ENCODE measurements at regions not wholly inside any gene's neighbourhood (a gene's known extent, or its start where the extent isn't known, plus 50 kb on each side); places are given as distances from the start of the nearest gene placed in this dataset.

DNA sequence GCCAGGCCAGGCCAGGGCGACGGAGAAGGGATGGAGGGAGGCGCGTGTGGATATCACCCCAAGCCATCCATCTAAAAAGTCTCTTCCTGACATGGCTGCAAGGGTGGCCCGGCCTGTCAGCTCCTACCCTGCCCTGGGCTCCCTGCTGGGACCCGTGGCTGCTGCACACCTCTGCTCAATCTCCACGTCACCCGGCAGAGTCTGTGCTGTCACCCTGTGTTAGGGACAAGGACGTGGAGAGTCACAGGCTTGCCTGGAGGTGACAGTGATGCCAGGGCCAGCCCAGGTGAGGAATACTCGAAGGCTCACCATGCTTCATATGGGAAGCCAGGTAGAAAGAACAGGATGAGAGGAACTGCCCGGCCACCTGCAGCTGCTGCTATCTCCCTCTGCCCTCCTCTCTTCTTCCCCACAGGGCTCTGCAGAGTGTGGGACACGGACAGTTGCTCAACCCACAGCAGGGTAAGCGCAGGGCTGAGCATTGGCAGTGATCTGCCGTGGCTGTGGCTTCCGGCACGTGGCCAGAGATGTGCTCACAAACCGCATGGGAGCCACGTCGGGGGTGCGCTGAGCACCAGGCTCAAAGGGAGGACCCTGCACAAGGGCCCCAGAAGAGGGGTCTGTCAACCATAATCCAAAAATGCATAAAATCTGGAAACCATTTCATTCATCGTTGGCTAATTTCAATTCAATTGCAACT, 214.3 kb downstream of the DLL1 start:
- Histone ChIP-seq H3K9ac (ENCODE audit: insufficient read length, low read depth) (no peak overlapping the region), H3K4me3 (ENCODE audit: insufficient read length, low read depth) (no peak overlapping the region), H3K36me3 (ENCODE audit: insufficient read depth, insufficient read length, low read length) (no peaks in the 10 kb centered on the region), H3K4me1 (ENCODE audit: insufficient read depth, insufficient read length) (no peaks in the 10 kb centered on the region), H3K9me3 (ENCODE audit: insufficient read depth, low read length) (no peaks in the 10 kb centered on the region), H3K27me3 (ENCODE audit: insufficient read depth, insufficient read length) (no peaks in the 10 kb centered on the region)
- no peak for TF ChIP-seq SUZ12 (IDR thresholded peaks at IDR 0.05; ENCODE audit: extremely low read depth, insufficient read depth, insufficient read length)
- DNase-seq (ENCODE audit: low read depth, low spot score) = no peak

DNA sequence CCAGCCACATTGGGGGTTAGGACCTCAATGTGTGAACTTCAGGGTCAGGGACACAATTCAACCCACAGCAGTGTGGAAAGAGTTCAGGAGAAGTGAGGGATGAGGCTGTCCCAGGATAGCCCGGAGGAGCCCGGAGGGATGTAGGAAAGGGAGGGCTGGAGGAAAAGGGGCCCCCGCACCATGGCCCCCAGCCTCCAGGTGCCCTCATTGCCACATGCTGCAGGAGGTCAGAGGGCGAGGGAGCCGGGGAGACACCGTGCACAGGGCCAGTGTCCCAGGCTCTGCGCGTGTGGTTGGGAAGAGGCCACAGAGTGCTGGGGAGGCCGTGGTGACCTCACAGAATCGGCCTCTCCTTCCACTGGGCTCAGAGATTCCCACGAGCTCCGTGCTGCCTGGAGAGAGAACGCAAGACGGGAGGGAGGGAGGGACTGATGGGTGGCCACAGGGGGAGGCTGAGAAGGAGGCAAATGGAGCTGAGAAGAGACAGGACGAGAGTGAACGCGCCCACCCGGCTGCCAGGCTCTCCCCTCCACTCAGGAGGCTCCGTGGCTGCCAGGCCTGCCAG, 215.1 kb downstream of the DLL1 start:
- H3K9me3 ChIP-seq (ENCODE audit: insufficient read depth, low read length) = no peaks in the 10 kb centered on the region
- no peak overlapping the region for H3K9ac ChIP-seq (ENCODE audit: insufficient read length, low read depth)
- no peaks in the 10 kb centered on the region for H3K27me3 ChIP-seq (ENCODE audit: insufficient read depth, insufficient read length)
- no peaks in the 10 kb centered on the region for H3K36me3 ChIP-seq (ENCODE audit: insufficient read depth, insufficient read length, low read length)
- TF ChIP-seq SUZ12 (IDR thresholded peaks at IDR 0.05; ENCODE audit: extremely low read depth, insufficient read depth, insufficient read length) (no peak), ZNF274 (IDR thresholded peaks at IDR 0.05; ENCODE audit: low read depth, low read length) (no peak), YY1 (IDR thresholded peaks at IDR 0.05; ENCODE audit: insufficient read depth, insufficient read length) (no peak)
- DNase-seq (ENCODE audit: low read depth, low spot score) = no peak
- H3K4me1 ChIP-seq (ENCODE audit: insufficient read depth, insufficient read length) = no peaks in the 10 kb centered on the region
- H3K4me3 ChIP-seq (ENCODE audit: insufficient read length, low read depth) = no peak overlapping the region

DNA sequence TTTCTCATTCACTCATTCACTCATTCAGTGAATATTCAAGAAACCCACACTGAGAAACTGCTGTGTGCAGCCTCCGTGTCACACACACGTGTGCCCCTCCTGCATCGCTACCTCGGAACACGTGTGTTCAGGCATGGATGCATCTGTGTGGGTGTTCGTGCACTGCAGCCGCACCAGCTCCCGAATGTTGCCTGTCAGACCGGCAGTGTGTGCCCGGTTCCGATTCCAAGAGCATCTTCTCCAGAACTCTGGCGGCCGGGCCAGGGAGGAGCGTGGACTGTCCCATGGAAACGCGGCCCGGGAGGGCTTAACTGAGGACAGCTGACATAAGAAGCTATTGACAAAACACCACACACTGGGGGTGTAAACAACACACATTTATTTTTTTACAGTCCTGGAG, 216.0 kb downstream of the DLL1 start:
- H3K4me3 ChIP-seq (ENCODE audit: insufficient read length, low read depth) = no peak overlapping the region
- no peaks in the 10 kb centered on the region; the same call in 1 of the 2 replicates for H3K9me3 ChIP-seq (ENCODE audit: insufficient read depth, low read length)
- no peaks in the 10 kb centered on the region for H3K36me3 ChIP-seq (ENCODE audit: insufficient read depth, insufficient read length, low read length)
- no peaks in the 10 kb centered on the region for H3K27me3 ChIP-seq (ENCODE audit: insufficient read depth, insufficient read length)
- DNase-seq (ENCODE audit: low read depth, low spot score) = no peak
- H3K9ac ChIP-seq (ENCODE audit: insufficient read length, low read depth) = no peak overlapping the region
- H3K4me1 ChIP-seq (ENCODE audit: insufficient read depth, insufficient read length) = no peaks in the 10 kb centered on the region
- no peak for TF ChIP-seq YY1 (IDR thresholded peaks at IDR 0.05; ENCODE audit: insufficient read depth, insufficient read length)
- no peak for TF ChIP-seq SUZ12 (IDR thresholded peaks at IDR 0.05; ENCODE audit: extremely low read depth, insufficient read depth, insufficient read length)
- no peak for TF ChIP-seq ZNF274 (IDR thresholded peaks at IDR 0.05; ENCODE audit: low read depth, low read length)

DNA sequence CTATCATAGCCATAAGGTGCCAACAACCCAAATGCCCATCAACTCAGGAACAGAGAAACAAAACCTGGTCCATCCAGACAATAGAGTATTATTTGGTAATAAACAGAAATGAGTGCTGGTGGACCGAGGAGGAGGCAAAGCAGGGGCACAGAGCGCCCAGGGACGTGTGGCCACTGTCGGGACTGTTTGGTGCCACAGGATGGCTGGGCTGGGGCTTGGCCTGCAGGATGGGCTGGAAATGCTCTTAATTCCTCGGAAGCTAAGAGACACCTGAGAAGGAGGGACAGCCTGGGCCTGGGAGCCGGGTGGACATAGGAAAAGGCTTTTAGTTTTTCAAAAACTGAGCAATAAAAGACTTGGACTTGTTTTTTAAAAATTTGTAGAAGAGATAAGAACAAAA, 216.4 kb downstream of the DLL1 start:
- DNase-seq (ENCODE audit: low read depth, low spot score) = no peak
- no peaks in the 10 kb centered on the region for H3K36me3 ChIP-seq (ENCODE audit: insufficient read depth, insufficient read length, low read length)
- H3K9me3 ChIP-seq (ENCODE audit: insufficient read depth, low read length) = peaks cover 3% of the 10 kb centered on the region; the same call in 1 of the 2 replicates
- H3K9ac ChIP-seq (ENCODE audit: insufficient read length, low read depth) = no peak overlapping the region
- H3K27me3 ChIP-seq (ENCODE audit: insufficient read depth, insufficient read length) = no peaks in the 10 kb centered on the region
- H3K4me3 ChIP-seq (ENCODE audit: insufficient read length, low read depth) = no peak overlapping the region
- no peak for TF ChIP-seq ZNF274 (IDR thresholded peaks at IDR 0.05; ENCODE audit: low read depth, low read length)
- no peak for TF ChIP-seq YY1 (IDR thresholded peaks at IDR 0.05; ENCODE audit: insufficient read depth, insufficient read length)
- TF ChIP-seq SUZ12 (IDR thresholded peaks at IDR 0.05; ENCODE audit: extremely low read depth, insufficient read depth, insufficient read length) = no peak
- H3K4me1 ChIP-seq (ENCODE audit: insufficient read depth, insufficient read length) = no peaks in the 10 kb centered on the region

- no peak for DNase-seq (ENCODE audit: low read depth, low spot score)
- TF ChIP-seq SUZ12 (IDR thresholded peaks at IDR 0.05; ENCODE audit: extremely low read depth, insufficient read depth, insufficient read length) (no peak), YY1 (IDR thresholded peaks at IDR 0.05; ENCODE audit: insufficient read depth, insufficient read length) (no peak), ZNF274 (IDR thresholded peaks at IDR 0.05; ENCODE audit: low read depth, low read length) (no peak)
These were observed 217.0 kb downstream of the DLL1 start for GRCh38 chr6:170073846-170074245.

DNA sequence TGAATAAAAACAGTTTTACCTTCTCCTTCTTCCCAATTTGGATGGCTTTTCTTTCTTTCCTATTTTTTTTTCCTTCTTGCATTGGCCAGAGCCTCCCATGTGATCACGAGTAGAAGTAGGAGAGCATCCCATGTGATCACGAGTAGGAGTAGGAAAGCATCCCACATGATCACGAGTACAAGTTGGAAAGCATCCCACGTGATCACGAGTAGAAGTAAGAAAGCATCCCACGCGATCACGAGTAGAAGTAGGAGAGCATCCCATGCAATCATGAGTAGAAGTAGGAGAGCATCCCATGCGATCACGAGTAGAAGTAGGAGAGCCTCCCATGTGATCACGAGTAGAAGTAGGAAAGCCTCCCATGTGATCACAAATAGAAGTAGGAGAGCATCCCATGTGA, 218.6 kb downstream of the DLL1 start:
- H3K9ac ChIP-seq (ENCODE audit: insufficient read length, low read depth) = no peak overlapping the region
- TF ChIP-seq YY1 (IDR thresholded peaks at IDR 0.05; ENCODE audit: insufficient read depth, insufficient read length) (no peak), SUZ12 (IDR thresholded peaks at IDR 0.05; ENCODE audit: extremely low read depth, insufficient read depth, insufficient read length) (no peak), ZNF274 (IDR thresholded peaks at IDR 0.05; ENCODE audit: low read depth, low read length) (no peak)
- H3K4me3 ChIP-seq (ENCODE audit: insufficient read length, low read depth) = no peak overlapping the region
- peaks cover 10% of the 10 kb centered on the region; the same call in 1 of the 2 replicates for H3K9me3 ChIP-seq (ENCODE audit: insufficient read depth, low read length)
- peaks cover under 1% of the 10 kb centered on the region for H3K4me1 ChIP-seq (ENCODE audit: insufficient read depth, insufficient read length)
- H3K27me3 ChIP-seq (ENCODE audit: insufficient read depth, insufficient read length) = no peaks in the 10 kb centered on the region
- no peak for DNase-seq (ENCODE audit: low read depth, low spot score)
- no peaks in the 10 kb centered on the region for H3K36me3 ChIP-seq (ENCODE audit: insufficient read depth, insufficient read length, low read length)

More at GRCh38 chr6:170073846-170074245, 217.0 kb downstream of the DLL1 start:
- Histone ChIP-seq H3K4me1 (ENCODE audit: insufficient read depth, insufficient read length) (no peaks in the 10 kb centered on the region), H3K9ac (ENCODE audit: insufficient read length, low read depth) (no peak overlapping the region), H3K27me3 (ENCODE audit: insufficient read depth, insufficient read length) (no peaks in the 10 kb centered on the region), H3K4me3 (ENCODE audit: insufficient read length, low read depth) (no peak overlapping the region), H3K9me3 (ENCODE audit: insufficient read depth, low read length) (peaks cover 9% of the 10 kb centered on the region; the same call in 1 of the 2 replicates), H3K36me3 (ENCODE audit: insufficient read depth, insufficient read length, low read length) (no peaks in the 10 kb centered on the region)

- peaks cover 5% of the 10 kb centered on the region for H3K4me1 ChIP-seq (ENCODE audit: insufficient read depth, insufficient read length)
These were observed 221.3 kb downstream of the DLL1 start for GRCh38 chr6:170069611-170070010.

More at GRCh38 chr6:170069611-170070010, 221.3 kb downstream of the DLL1 start:
- no peak overlapping the region for H3K9ac ChIP-seq (ENCODE audit: insufficient read length, low read depth)
- H3K4me3 ChIP-seq (ENCODE audit: insufficient read length, low read depth) = no peak overlapping the region
- TF ChIP-seq SUZ12 (IDR thresholded peaks at IDR 0.05; ENCODE audit: extremely low read depth, insufficient read depth, insufficient read length) (no peak), YY1 (IDR thresholded peaks at IDR 0.05; ENCODE audit: insufficient read depth, insufficient read length) (no peak), ZNF274 (IDR thresholded peaks at IDR 0.05; ENCODE audit: low read depth, low read length) (no peak)
- H3K9me3 ChIP-seq (ENCODE audit: insufficient read depth, low read length) = peaks cover 10% of the 10 kb centered on the region; the same call in 1 of the 2 replicates
- no peak for DNase-seq (ENCODE audit: low read depth, low spot score)
- H3K27me3 ChIP-seq (ENCODE audit: insufficient read depth, insufficient read length) = no peaks in the 10 kb centered on the region
- H3K36me3 ChIP-seq (ENCODE audit: insufficient read depth, insufficient read length, low read length) = no peaks in the 10 kb centered on the region

Data from NT2/D1 (cell line).